ENCODE measurements at regions not wholly inside any gene's neighbourhood (a gene's known extent, or its start where the extent isn't known, plus 50 kb on each side); places are given as distances from the start of the nearest gene placed in this dataset.

- TF ChIP-seq POLR2A (IDR thresholded peaks at IDR 0.05; ENCODE audit: low read depth, low read length) = no peak
- no peak for TF ChIP-seq TAF1 (IDR thresholded peaks at IDR 0.05; ENCODE audit: borderline replicate concordance, low read depth, low read length)
Observed at GRCh38 chr2:35963357-35963756, 392.2 kb upstream of the CRIM1 start.
